ENCODE measurements at regions not wholly inside any gene's neighbourhood (a gene's known extent, or its start where the extent isn't known, plus 50 kb on each side); places are given as distances from the start of the nearest gene placed in this dataset.

DNA sequence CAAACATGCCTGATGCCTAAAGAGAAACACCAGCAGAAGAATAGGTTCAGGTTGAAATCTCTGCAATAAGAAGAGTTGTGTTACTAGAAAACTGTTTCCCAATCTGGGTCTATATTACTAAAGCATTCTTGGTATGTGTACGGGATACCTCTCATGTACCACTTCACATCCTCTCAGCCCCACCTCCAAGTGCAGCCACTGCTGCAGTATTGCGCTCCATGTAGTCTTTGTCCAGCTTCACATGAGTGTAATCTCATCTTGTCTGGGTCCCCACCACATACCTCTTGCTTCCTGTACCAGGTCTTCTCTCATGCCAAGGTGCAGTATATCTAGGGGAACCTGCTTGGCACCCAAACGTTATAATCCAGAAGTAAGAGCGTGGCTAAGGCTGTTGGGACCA lies 187.5 kb upstream of the EEA1 start:
- POLR2A ChIA-PET: no interaction called here
- CTCF ChIA-PET: no interaction called here

DNA sequence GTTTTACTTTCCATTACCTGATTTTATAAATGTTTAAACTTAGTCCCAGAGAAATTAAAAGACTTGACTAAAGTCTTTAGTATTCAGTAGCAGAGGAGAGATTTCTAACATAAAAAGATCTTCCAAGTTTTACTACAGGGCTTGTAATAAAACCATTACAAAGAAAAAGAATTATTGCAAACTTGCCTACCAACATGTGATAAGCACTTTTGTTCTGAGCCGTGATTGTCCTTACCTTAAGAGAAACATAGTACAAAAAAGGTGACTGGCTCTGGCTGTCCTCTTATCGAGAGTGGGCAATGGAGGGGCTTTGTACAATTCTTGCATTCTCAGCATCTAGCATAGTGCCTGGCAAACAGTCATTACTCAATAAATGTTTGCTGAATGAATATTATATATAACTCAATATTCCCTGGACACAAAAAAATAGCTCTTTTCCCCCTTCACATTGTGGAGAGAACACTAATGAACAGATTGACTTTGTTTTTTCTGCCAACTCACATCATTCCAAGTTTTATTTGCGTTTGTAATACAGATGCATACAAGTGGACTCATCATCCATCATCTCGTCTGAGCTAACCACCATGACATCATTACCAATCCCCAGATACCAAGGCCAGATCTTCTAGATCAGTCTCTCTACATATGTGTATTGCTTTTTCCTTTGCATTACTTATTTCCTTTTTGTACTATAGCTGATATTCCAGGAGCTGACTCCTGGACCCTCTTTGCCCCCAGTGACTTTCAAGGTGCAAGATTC lies 192.8 kb upstream of the EEA1 start:
- CTCF ChIA-PET: interaction anchor here (1.1 kb wide), 1 partner anchor 24 kb away, joined by 4 read pairs; no protein-coding TSS in a partner anchor
- POLR2A ChIA-PET: no interaction called here

DNA sequence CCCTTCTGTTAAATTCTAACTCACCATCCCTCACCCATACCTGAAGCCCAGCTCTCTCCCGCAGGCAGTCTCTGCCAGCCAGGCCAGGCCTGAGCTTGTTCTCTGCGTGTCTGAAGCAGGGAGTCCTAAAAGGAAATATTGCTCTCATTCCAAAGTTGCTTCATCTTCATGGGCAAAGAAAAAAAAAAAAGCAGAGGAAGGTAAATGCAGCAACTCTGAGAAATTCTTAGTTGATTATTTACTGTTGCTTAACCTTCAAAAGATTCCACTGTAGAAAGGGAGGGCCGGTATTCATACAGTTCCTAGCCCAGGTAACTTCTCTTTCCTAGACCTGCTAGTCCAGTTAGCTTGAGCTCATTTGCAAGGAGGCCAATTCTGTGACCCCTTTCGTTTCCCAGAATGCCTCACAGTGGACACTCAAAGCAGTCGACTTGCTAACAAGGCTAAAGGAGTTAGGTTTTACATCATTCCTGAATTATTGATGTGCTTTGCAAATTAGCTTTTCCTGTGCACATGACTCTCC lies 193.5 kb upstream of the EEA1 start:
- POLR2A ChIA-PET: no interaction called here
- CTCF ChIA-PET: interaction anchor here (1.1 kb wide), 1 partner anchor 25 kb away, joined by 4 read pairs; no protein-coding TSS in a partner anchor

DNA sequence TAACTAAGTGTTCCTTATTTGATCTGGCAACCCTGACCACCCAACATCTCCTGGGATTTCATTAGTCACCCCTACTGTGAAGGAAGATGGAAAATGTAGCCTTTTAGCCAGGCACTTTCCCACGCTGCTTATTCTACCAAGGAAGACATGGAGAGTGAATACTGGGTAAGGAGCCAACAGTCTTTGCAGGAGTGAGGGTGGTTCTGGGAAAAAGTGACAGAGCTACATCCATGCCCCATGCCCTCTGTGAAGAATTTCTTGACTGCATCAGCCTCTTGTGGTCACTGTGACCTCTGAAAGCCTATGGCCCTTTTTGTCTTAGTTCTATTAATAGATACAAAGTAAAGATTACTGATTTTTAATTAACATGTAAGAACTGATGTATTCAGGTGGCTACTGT lies 196.0 kb upstream of the EEA1 start:
- ChIA-PET POLR2A (no interaction called here), CTCF (no interaction called here)

DNA sequence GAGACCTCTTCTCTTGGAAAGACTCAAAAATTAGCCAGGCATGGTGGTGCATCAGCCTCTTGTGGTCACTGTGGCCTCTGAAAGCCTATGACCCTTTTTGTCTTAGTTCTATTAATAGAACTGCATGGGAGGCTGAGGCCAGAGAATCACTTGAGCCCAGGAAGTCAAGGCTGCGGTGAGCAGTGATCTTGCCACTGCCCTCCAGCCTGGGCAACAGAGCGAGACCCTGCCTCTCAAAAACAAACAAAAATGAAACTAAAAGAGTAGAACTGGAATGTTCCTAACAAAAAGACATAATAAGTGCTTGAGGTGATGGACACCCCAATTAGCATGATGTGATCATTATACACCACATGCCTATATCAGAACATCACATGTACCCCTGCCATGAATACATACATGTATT lies 197.0 kb upstream of the EEA1 start:
- CTCF ChIA-PET: no interaction called here
- POLR2A ChIA-PET: no interaction called here

DNA sequence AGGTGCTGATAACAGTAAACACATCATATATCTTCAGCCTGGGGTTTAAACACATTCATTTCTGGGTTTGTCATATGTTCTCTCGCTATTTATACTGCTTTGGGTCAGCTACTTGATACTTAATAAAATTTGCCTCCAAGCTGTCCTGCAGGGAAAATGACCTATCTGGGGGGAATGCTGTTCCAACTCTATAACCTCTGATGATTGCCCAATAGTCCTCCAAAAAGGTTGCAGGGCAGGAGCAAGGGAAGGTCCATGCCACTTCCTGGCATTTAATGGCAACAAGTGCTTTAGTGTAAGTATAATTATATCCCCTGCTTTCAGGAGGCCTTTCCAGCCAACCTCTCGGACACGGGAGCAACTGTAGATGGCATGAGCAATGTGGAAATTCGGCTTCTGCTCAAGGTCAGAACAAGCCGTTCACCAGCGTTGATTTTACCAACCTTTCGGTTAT lies 198.0 kb upstream of the EEA1 start:
- CTCF ChIA-PET: no interaction called here
- POLR2A ChIA-PET: no interaction called here

DNA sequence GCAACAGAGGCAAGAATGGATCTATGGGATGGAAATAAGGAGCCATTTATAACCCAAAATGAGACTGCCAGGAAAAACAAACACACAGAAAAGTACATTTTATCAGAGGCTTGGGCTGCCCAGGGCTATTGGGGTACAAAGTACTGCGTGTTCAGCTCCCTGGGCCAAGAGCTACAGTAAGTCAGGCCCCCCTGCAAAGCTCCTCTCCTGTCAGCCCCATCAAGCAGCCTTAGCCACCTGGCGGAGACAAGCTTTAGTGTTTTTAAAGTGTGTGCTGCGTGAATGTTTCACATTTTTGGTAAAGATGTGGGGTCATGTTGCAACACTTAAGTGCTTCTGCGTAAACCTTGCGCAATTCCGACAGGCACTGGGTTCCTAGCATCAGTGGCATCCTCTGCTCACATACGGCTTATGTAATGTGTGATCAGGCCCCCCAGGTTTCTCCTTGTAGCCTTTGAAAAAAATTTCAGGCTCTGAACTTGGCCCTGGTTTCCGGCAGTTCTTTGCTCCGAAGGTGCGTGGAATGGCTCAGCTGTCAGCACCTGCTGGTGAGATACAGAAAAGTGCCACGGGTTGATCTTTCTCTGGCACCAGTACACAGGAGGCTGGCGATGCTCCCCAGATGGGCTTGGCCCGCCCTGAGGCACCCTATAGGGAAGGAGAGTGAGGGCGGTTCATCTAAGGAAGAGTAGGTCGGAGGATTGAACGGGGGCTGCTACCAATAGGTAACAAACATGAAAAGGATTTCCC lies 198.7 kb upstream of the EEA1 start:
- CTCF ChIA-PET: no interaction called here
- POLR2A ChIA-PET: no interaction called here

DNA sequence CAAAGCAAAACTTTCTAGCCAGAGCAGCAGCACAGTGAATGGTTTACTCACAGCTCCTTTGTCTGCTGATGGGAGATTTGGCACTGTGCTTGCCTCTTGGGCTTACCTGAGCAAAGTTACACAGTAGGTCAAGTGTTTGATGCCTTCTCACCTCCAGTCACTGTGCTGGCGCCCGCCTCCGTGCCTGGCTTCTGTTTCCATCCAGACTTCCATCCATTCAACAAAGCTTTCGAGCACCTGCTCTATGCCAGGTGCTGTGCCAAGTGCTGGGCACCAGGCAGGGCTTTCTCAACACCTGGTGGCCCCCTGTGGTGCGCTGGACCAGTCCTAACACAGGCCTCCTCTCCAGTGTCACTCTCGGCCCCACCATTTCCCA lies 199.2 kb upstream of the EEA1 start:
- ChIA-PET CTCF (no interaction called here), POLR2A (no interaction called here)

DNA sequence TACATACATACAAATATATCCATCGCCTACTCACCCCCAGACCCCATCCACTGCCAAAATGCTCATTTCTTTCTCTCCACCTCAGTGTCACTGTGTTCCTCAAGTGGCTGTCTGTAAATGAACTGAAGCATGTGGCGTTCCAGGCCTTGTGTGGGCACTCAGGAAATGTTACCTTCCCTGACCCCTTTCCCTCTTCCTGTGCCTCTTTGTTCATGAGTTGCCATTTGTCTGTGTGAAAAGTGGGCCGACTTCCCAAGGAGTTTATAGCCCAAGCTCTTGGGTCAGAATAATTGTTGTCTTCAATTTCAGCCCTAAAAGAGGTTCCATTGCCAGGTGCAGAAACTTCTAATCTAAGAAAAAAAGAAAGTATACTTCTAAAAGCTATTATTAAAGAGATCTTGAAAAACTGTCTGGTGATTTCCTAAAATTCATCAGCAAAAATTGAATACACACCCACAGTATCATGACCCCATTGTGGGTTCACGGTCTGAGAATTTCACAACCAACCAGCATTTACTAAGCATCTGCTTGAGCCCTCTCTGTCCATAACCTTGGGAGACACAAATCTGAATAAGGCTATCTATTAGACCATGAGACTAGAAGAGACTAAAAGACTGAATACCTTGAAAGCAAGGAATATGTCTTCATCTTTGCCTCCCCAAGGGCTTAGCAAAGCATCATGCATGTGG lies 201.4 kb upstream of the EEA1 start:
- POLR2A ChIA-PET: no interaction called here
- CTCF ChIA-PET: no interaction called here

DNA sequence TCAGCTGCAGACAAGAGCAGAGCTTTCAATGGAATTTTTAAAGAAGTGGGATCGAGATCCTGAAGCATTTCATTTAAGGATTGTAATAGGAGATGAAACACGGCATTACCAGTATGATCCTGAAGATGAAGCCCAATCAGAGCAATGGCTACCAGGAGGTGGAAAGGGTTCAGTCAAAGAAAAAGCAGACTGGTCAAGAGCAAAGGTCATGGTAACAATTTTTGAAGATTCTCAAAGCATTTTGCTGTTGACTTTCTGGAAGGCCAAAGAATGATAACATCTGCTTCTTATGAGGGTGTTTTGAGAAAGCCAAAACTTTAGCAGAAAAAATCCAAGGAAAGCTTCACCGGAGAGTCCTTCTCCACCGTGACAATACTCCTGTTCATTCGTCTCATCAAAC lies 204.3 kb upstream of the EEA1 start:
- ChIA-PET CTCF (no interaction called here), POLR2A (no interaction called here)

DNA sequence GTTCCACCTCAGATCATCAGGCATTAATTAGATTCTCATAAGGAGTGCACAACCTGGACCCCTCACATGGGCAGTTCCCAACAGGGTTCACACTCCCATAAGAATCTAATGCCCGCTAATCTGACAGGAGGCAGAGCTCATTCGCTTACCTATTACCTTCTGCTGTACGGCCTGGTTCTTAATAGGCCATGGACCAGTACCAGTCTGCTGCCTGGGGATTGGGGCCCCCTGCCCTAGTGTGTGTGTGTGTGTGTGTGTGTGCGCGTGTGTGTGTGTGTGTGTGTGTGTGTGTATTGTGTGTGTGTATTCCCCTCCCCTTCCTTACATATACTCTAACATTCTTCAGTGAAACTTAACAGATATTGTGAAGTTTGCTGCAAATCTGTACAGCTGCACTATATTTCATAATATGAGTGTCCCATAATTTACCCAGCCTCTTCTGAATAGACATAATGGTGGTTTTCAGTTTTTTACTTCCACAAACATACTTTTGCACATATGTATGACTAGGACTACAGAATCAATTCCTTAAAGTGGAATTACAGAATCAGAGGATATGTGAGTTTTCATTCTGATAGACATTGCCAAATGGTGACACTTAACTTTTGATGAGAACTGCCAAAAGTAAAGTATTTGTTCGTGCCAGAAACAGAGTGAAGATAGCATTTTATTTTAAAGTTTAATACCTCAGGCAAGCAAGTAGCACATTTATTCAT lies 205.2 kb upstream of the EEA1 start:
- CTCF ChIA-PET: no interaction called here
- POLR2A ChIA-PET: no interaction called here

DNA sequence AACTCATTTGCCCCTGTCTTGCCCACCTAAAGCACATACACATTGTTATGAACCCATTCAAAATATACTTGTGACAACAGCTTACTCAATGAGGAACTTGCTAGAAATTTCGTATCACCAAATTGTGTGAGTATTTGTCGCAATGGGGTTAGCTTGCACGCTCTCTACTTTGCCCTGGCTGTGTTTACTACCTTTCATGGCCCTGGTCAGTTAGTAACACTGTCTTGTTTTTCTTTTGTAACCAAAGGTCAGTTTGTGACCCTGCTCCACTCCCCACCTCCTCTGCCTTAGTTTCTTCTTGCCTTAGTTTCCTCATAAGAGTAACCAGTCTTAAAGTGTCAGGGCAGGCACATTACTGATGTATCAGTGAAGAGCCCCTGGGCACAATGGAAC lies 205.8 kb upstream of the EEA1 start:
- ChIA-PET POLR2A (no interaction called here), CTCF (no interaction called here)

DNA sequence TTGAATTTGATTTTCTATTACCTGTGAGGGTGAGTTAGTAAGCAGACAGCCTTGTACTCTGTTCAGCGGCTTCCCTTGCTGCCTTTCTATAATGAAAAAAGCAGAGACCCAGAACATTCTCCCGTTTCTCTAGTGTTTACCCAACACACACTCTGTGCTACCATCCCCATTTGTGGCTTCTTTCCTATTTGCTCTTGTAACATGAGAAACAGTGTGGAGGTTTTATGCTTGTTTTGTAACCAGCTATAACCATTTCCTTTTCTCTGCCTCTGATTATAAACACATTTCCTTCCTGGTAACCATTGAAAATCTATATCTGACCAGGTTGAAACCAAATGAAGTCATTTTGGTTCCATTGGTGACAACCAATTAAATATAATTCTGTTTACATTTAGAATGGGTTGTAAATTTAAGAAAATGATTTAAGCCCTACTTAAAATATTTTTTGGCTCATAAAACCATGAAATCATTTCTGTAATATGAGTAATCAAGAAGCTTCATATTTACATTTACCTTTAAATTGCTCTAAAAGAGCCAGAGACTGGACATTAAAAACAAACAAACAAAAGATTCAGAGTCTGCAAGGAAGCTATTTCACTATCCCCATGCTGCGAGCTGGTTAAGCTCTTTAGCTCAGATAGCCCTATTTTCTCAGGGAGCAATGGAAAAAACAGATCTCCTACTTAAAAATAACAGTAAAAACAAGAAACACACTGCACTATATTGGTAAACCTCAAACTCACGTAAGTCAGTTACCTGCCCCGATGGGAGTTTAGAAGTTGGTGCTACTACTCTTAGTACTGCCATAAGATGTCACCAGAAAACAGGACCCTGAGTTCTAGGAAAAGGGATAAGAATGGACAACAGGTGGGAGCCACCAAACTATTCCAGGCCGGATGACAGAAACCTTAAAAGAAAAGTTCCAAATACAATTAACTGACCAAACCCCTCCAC lies 206.5 kb upstream of the EEA1 start:
- ChIA-PET CTCF (no interaction called here), POLR2A (no interaction called here)

DNA sequence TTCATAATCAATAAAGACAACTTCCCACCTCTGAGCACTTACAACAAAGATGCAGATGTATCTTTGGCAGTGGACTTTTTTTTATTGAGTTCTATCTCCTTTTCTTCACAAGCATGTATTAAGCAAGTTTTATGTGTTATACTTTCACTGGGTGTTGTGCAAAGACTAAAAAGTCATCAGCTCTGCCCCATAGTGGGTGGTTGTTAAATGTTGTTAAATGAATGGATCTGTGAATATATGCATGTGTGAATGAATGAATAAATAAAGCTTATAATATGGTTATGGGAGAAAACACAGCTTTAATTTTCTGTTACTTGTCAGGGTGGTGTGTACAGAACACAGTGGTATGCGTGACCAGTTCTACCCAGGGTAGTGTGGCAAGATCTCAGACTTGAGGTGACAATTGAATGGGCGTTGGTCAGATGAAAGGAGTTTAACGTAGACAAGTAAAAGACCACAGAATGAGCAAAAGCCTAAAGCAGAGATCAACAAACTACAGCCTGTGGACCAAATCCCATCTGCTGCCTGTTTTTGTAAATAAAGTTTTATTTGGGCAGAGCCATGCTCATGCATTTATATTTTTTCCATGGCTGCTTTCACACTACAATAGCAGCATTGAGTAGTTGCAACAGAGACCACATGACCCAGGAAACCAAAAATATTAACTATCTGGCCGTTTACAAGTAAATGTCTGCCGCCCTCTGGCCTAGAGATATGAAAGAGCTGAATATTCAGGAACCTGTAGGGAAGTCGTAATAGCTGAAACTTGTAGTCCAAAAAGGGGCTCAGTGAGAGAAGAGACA lies 207.4 kb upstream of the EEA1 start:
- ChIA-PET POLR2A (no interaction called here), CTCF (no interaction called here)

DNA sequence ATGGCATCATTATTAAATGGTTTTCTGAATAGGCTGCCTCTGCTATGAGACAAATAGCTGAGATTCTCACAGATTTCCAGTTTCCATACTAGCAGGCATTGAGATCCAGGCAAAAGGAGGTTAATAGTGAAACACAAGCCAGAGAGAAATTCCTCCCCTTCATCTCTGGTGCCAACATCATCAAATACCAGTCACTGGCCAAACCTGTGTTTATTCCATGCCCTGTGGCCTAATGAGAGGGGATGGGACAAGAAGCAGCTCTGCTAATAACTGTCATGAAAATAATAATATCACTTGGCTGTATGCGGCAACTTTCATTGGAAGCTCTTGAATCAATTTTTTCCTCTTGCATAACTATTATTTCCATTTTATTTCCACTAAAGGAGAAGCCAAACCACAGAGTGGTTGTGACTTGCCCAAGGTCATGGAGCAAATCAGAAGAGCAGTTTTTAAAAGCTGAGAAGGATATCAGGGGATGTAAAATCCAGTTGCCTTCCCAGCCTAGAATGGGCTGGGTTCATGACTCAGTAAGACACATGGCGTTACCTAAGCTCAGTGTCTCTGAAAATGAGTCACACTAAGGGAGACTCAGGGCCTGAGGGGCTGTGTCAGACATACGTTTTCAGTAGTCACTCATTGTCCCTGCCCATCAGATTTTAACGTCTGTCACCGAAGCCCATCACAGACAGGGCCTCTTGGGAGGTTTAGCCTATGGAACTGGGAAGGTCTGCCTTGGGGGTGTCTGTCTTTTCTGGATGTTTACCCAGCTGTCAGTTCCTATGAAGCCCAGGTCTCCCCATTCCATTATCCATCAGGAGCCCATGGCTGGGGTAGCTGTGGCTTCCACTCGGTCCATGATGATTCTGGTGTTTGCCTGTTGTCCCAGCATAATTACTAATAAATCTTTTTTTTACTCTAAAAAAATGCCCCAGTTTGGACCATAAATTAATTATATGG lies 208.8 kb upstream of the EEA1 start:
- ChIA-PET POLR2A (no interaction called here), CTCF (no interaction called here)

DNA sequence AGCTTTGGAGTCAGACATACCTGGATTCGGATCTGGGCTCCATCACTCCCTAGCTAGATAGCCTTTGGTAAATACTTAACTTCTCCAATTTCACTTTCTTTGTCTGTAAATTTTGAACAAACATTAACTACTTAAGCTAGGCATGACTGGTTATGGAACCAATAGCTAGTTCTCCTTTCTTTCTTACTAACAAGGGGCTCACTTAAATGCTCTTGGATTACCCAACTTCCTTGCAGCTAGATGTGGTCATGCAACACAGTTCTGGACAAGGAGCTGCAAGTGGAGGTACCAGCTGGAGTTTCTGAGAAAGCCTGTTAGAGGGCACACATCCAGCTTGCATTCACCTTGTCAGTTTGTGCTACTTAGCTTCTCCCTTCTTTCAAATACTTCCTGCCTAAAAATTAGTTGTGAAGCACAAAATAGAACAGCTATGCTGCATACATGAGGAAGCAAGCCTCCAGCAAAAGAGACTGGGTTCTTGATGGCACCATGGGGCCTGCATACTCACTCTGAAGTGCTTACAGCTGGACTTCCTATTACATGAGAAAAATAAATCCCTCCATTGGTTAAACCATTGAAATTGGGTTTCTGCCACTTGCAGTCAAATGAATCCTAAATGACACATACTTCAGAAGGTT lies 210.1 kb upstream of the EEA1 start:
- POLR2A ChIA-PET: no interaction called here
- CTCF ChIA-PET: no interaction called here

DNA sequence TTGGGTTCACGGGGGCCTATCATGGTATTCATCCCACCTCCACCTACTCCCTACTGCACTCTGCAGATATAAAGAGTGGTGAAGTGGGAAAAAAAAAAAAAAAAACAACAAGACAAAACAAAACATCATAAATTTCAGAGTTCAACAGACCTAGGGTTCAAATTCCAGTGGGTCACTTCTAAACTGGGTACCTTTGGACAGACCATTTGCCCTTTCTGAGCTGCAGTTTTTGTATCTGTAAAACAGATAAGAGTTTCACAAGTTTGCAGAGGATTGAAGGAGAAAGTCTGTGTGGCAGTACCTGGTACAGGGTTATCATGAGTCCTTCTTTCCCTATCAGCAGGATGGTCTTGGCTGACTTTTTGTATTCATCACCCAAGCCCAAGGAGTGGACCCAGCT lies 211.2 kb upstream of the EEA1 start:
- ChIA-PET CTCF (no interaction called here), POLR2A (no interaction called here)
